KMS-11 (cell line): ENCODE measurements at regions not wholly inside any gene's neighbourhood (a gene's known extent, or its start where the extent isn't known, plus 50 kb on each side); places are given as distances from the start of the nearest gene placed in this dataset.

Experiments used
- H2AFZ ChIP-seq: fragments of 200-600 bp; sonication (generic); 2 replicates; pipeline ENCODE4 v1.6.1; 2016; ENCODE audit warnings: antibody characterized with exemption, mixed run types, low read depth
- H3K27ac ChIP-seq: fragments of 200-600 bp; sonication (generic); 2 replicates; pipeline ENCODE4 v1.6.1; 2016; ENCODE audit warnings: mild to moderate bottlenecking, mixed run types
- H3K27me3 ChIP-seq: fragments of 200-600 bp; sonication (generic); 2 replicates; pipeline ENCODE4 v1.6.1; 2017; ENCODE audit warnings: mild to moderate bottlenecking, low read depth, mixed run types, moderate library complexity; ENCODE audit not compliant: insufficient read depth
- H3K36me3 ChIP-seq: fragments of 200-600 bp; sonication (generic); 2 replicates; pipeline ENCODE4 v1.6.1; 2017; ENCODE audit warnings: mild to moderate bottlenecking, mixed run types; ENCODE audit not compliant: insufficient read depth
- H3K4me1 ChIP-seq: fragments of 200-600 bp; sonication (generic); 2 replicates; pipeline ENCODE4 v1.6.1; 2016; ENCODE audit warnings: mild to moderate bottlenecking, low read depth, mixed run types; ENCODE audit not compliant: poor library complexity, severe bottlenecking
- H3K4me2 ChIP-seq: fragments of 200-600 bp; sonication (generic); 2 replicates; pipeline ENCODE4 v1.7.0; 2016; ENCODE audit warnings: mild to moderate bottlenecking, mixed run types
- H3K4me3 ChIP-seq: fragments of 200-600 bp; sonication (generic); IDR thresholded peaks from 2 replicates; pipeline ENCODE4 v1.6.1; 2017; ENCODE audit warnings: low read depth, low read length, mixed read lengths; ENCODE audit not compliant: insufficient read depth
- H3K79me2 ChIP-seq: fragments of 200-600 bp; sonication (generic); 2 replicates; pipeline ENCODE4 v1.6.1; 2016; ENCODE audit warnings: low read depth, mixed run types; ENCODE audit not compliant: insufficient read depth
- H3K9ac ChIP-seq: fragments of 200-600 bp; sonication (generic); 2 replicates; pipeline ENCODE4 v1.6.1; 2016; ENCODE audit warnings: mild to moderate bottlenecking, mixed run types
- H4K20me1 ChIP-seq: fragments of 200-600 bp; sonication (generic); 2 replicates; pipeline ENCODE4 v1.6.1; 2016; ENCODE audit warnings: mild to moderate bottlenecking, mixed run types; ENCODE audit not compliant: insufficient read depth
- CTCF ChIP-seq: fragments of 200-600 bp; sonication (generic); conservative IDR thresholded peaks from 2 replicates; pipeline ENCODE4 v1.6.1; 2017; ENCODE audit warnings: low read depth, mild to moderate bottlenecking, antibody characterized with exemption, low read length, moderate library complexity, mixed read lengths

DNA sequence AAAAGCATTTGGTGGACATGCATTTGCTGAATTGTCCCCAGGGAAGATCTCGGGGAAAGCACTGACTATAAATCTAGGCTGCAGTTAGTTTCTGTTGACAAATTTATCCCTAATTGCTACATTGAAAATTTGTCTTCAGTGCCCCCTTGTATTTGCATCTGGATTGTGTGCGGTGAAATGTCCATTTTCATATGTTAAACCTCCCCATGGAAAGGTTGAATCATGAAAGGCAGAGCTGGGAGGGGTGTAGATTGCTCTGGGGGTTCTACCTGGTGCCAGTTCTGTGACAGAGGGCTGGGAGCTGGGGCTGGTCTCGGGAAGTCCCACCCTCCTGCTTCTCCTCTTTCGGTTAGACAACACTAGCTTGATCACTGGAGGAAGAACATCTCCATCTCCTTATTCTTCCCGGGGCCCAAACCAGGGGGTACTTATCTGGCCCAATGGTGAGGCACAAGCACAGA is 101.9 kb downstream of the GADD45G start:
- H3K27ac ChIP-seq, result no peak overlapping the region
- TF ChIP-seq CTCF, result no peak
- H3K4me2 ChIP-seq, result no peak overlapping the region
- H3K27me3 ChIP-seq, result no peaks in the 10 kb centered on the region
- no peaks in the 10 kb centered on the region for H3K4me1 ChIP-seq
- no peak overlapping the region for H3K4me3 ChIP-seq
- H3K9ac ChIP-seq, result no peak overlapping the region
- no peaks in the 10 kb centered on the region for H4K20me1 ChIP-seq
- H2AFZ ChIP-seq, result no peak overlapping the region
- H3K36me3 ChIP-seq, result no peaks in the 10 kb centered on the region
- no peaks in the 10 kb centered on the region for H3K79me2 ChIP-seq

GRCh38 chr9:89710697-89711096 is 105.9 kb downstream of the GADD45G start:
- no peak overlapping the region for H3K4me2 ChIP-seq
- H3K27ac ChIP-seq, result no peak overlapping the region
- H3K4me3 ChIP-seq, result no peak overlapping the region
- no peak for TF ChIP-seq CTCF
- no peak overlapping the region for H2AFZ ChIP-seq
- no peaks in the 10 kb centered on the region for H3K36me3 ChIP-seq
- no peaks in the 10 kb centered on the region for H3K79me2 ChIP-seq
- H3K27me3 ChIP-seq, result no peaks in the 10 kb centered on the region
- H4K20me1 ChIP-seq, result no peaks in the 10 kb centered on the region
- no peak overlapping the region for H3K9ac ChIP-seq
- peaks cover 17% of the 10 kb centered on the region for H3K4me1 ChIP-seq

GRCh38 chr9:89711866-89712265 is 107.1 kb downstream of the GADD45G start:
- no peaks in the 10 kb centered on the region for H3K27me3 ChIP-seq
- no peaks in the 10 kb centered on the region for H3K79me2 ChIP-seq
- no peak overlapping the region for H2AFZ ChIP-seq
- H3K9ac ChIP-seq, result no peak overlapping the region
- peaks cover 28% of the 10 kb centered on the region for H3K4me1 ChIP-seq
- no peaks in the 10 kb centered on the region for H4K20me1 ChIP-seq
- TF ChIP-seq CTCF, result no peak
- no peak overlapping the region for H3K4me3 ChIP-seq
- H3K27ac ChIP-seq, result no peak overlapping the region
- no peak overlapping the region for H3K4me2 ChIP-seq
- no peaks in the 10 kb centered on the region for H3K36me3 ChIP-seq

- H3K4me1 ChIP-seq, result peaks cover 31% of the 10 kb centered on the region
- no peak overlapping the region for H2AFZ ChIP-seq
- H3K4me3 ChIP-seq, result no peak overlapping the region
- no peaks in the 10 kb centered on the region for H3K79me2 ChIP-seq
- no peaks in the 10 kb centered on the region for H3K27me3 ChIP-seq
- no peaks in the 10 kb centered on the region for H4K20me1 ChIP-seq
- H3K4me2 ChIP-seq, result no peak overlapping the region
- H3K27ac ChIP-seq, result no peak overlapping the region
- no peak for TF ChIP-seq CTCF
- H3K9ac ChIP-seq, result no peak overlapping the region
- H3K36me3 ChIP-seq, result no peaks in the 10 kb centered on the region
Measured at GRCh38 chr9:89712283-89712682, 107.5 kb downstream of the GADD45G start.
